ENCODE measurements at regions not wholly inside any gene's neighbourhood (a gene's known extent, or its start where the extent isn't known, plus 50 kb on each side); places are given as distances from the start of the nearest gene placed in this dataset.

- in situ Hi-C loops (cut with HindIII; ENCODE audit: extremely low pct_ligation_motif_present, low pct_unique_long_range_greater_than_20kb) = no loop called here
- WGBS (ENCODE audit: low lambda C conversion rate) = 0% methylated on average over 1 of the region's 1 CpG
- no peak for TF ChIP-seq ZNF280B (CRISPR knock-in tag; IDR thresholded peaks at IDR 0.05; ENCODE audit: borderline replicate concordance)
- no peak for TF ChIP-seq TSC22D2 (CRISPR knock-in tag; IDR thresholded peaks at IDR 0.05; ENCODE audit: borderline replicate concordance)
- TF ChIP-seq THAP7 (CRISPR knock-in tag; IDR thresholded peaks at IDR 0.05) = no peak
- TF ChIP-seq KLF6 (CRISPR knock-in tag; IDR thresholded peaks at IDR 0.05) = no peak
- TF ChIP-seq DPF2 (CRISPR knock-in tag; IDR thresholded peaks at IDR 0.05; ENCODE audit: borderline replicate concordance, low read depth) = no peak
- TF ChIP-seq ZNF552 (CRISPR knock-in tag; IDR thresholded peaks at IDR 0.05; ENCODE audit: borderline replicate concordance) = no peak
- TF ChIP-seq SP2 (CRISPR knock-in tag; IDR thresholded peaks at IDR 0.05) = no peak
- TF ChIP-seq HINFP (CRISPR knock-in tag; IDR thresholded peaks at IDR 0.05; ENCODE audit: low read depth) = no peak
- TF ChIP-seq ZFAT (CRISPR knock-in tag; conservative IDR thresholded peaks at IDR 0.05) = no peak
- no peak for TF ChIP-seq FUBP1 (CRISPR knock-in tag; IDR thresholded peaks at IDR 0.05; ENCODE audit: borderline replicate concordance)
- no peak for TF ChIP-seq ZBTB20 (CRISPR knock-in tag; IDR thresholded peaks at IDR 0.05; ENCODE audit: borderline replicate concordance, low read depth)
- TF ChIP-seq DNMT1 (CRISPR knock-in tag; IDR thresholded peaks at IDR 0.05) = no peak
- no TSS peak for BruUV-seq (replicated peaks)
- no peak for DNase-seq (ENCODE audit: low spot score)
- Histone ChIP-seq H3K9me3 (ENCODE audit: low read length) (peaks cover under 1% of the 10 kb centered on the region; the same call in 1 of the 2 replicates), H3K4me3 (replicated peaks in 1 of 3; ENCODE audit: insufficient read depth in 1 of 3, low read depth in 2 of 3, low read length in 3 of 3) (no peak overlapping the region), H3K27me3 (ENCODE audit: control insufficient read depth in 1 of 2, insufficient read depth in 2 of 2, low read length in 2 of 2) (no peaks in the 10 kb centered on the region; a peak in 1 of 5 replicates), H3K9ac (ENCODE audit: insufficient read depth, low read depth, low read length) (no peak overlapping the region), H3K4me1 (ENCODE audit: insufficient read depth, low read length) (no peaks in the 10 kb centered on the region), H3K79me2 (ENCODE audit: insufficient read depth, low read length) (no peaks in the 10 kb centered on the region), H4K20me1 (ENCODE audit: insufficient read depth, low read length) (no peaks in the 10 kb centered on the region), H2AFZ (ENCODE audit: low read length) (no peak overlapping the region), H3K36me3 (replicated peaks in 1 of 2; ENCODE audit: control insufficient read depth in 1 of 2, insufficient read depth in 2 of 2, low read length in 2 of 2) (no peaks in the 10 kb centered on the region), H3K4me2 (ENCODE audit: low read depth, low read length) (no peak overlapping the region), H3K27ac (ENCODE audit: extremely low read length, insufficient read depth, low read length) (no peak overlapping the region)
- intact Hi-C loops (cut with micrococcal nuclease; ENCODE audit: unreplicated experiment) = no loop called here
- POLR2A ChIA-PET = no interaction called here
- FAIRE-seq = no peak
- ATAC-seq = no peak
- CTCF ChIA-PET (ENCODE audit: low intra/inter-chr PET ratio, low total read pairs) = no interaction called here
Observed at GRCh38 chr4:62168681-62169080, 968.6 kb downstream of the ADGRL3 start.

Measured in HepG2 (cell line).